Stimulated activated CD8-positive, alpha-beta memory T cell treated with anti-CD3 and anti-CD28 coated beads, Interleukin-15, amount 100 ng/mL, for 48 hours (primary cell): ENCODE measurements at regions not wholly inside any gene's neighbourhood (a gene's known extent, or its start where the extent isn't known, plus 50 kb on each side); places are given as distances from the start of the nearest gene placed in this dataset.

Experiments
- DNase-seq, 2 donors: peaks; one replicate each; pipeline ENCODE4 v3.0.0-alpha.2; 2020; ENCODE audit warnings: low read depth in 2 of 2

DNA sequence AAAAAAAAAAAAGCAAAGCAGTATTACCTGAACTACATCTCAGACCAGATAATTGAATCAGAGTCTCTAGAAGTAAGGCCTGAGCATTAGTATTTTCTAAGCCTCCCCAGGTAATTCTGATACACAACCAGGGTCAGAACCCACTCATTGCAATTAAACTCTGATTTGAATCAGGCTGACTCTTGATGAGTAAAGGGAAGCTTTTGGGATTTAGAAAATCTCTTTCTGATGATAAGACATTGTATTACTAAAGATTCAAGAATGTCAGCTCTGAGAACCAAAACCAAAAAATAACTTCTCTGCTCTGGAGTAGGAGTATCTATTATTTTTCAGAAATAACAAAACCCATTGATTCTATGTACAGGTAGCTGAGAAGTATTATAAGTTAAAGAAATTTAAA, 100.1 kb upstream of the COL21A1 start:
- DNase-seq = no peak

GRCh38 chr6:56346958-56347357, 99.6 kb upstream of the COL21A1 start:
- no peak for DNase-seq

DNA sequence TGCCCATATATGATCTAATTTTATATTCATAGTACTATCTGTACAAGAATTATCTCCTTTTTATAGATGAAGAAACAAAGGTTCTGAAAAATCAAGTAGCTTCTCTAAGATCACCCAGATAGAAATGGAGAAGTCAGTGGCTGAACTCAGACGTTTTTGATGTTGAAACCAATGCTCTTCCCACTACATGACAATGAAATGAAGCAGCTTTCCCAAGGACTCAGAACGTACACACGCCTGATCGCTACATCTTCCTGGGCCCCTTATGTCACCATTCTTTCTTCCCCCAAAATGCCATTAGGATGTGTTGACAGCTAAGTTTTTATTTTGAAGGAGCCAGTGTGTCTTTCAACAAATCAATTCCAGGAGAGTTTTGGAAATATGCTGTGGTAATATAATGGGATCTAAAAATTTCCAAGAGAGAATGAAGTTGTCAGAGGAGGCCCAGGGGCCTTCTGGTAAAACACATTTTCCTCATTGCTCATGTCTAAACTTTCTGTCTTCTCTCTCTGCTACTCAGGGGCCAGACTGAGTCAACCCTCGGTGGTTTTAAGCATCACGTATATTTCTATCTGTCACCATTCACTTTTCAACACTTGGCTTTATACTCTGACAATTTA, 98.1 kb upstream of the COL21A1 start:
- no peak for DNase-seq

- no peak for DNase-seq
These were observed 95.9 kb upstream of the COL21A1 start for GRCh38 chr6:56343295-56343694.

- no peak for DNase-seq
These were observed 92.1 kb upstream of the COL21A1 start for GRCh38 chr6:56339524-56339923.

GRCh38 chr6:56335726-56336125, 88.3 kb upstream of the COL21A1 start:
- DNase-seq = no peak

DNA sequence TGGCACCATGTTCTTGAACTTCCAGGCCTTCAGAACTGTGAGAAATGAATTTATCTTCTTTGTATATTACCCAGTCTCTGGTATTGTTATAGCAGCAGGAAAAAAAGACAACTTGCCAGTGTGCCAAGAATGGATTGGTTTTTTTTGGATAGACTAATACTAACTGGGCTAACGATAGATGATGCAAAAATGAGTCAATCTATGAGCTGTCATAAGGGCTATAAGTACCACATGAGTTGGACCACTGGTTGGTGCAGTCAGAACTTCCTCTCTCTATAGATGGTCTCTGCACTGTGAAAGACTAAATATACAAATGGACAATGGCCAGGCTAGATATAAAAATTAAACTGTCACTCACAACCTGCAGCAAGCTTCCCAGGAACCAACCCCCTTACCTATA, 87.6 kb upstream of the COL21A1 start:
- DNase-seq = no peak

- no peak for DNase-seq
These were observed 82.1 kb upstream of the COL21A1 start for GRCh38 chr6:56329271-56330050.

DNA sequence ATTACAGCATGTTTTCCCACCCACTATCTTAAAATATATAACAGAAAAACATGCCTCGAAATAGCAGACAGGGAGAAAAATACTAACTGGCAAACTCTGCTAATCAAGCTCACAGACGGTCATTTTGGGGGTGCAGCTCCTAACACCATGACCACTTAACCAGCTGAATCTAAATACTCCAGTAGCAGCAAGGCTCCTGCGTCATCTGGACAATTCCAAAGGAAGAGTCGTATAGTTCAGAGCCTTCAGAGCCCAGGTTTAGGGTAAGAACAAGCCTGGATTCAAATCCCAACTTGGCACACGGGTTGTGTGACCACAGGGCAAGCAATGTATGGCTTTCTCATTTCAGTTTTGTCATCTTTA, 81.3 kb upstream of the COL21A1 start:
- DNase-seq = no peak

- DNase-seq = no peak
These were observed 80.8 kb upstream of the COL21A1 start for GRCh38 chr6:56327946-56328727.

- DNase-seq = no peak
These were observed 77.0 kb upstream of the COL21A1 start for GRCh38 chr6:56324396-56324795.

DNA sequence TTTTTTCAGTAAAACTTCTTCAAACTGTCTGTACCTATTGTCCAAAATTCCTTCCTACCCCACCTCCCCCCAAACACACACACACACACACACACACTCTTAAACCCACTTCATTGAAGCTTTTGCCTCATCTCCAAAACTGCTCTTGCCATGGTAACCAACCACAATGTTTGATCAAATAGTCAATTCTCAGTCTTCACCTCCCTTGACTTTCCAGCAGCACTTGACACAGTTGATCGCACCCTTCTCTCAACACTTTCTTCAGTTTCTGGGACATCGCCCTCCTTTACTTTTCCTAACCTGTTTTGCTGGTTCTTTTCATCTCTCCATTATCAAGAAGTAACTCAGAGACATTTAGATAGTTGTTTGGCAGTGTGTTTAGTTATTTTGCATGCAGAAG, 71.5 kb upstream of the COL21A1 start:
- DNase-seq = no peak

- no peak for DNase-seq
These were observed 67.5 kb upstream of the COL21A1 start for GRCh38 chr6:56314683-56315523.

DNA sequence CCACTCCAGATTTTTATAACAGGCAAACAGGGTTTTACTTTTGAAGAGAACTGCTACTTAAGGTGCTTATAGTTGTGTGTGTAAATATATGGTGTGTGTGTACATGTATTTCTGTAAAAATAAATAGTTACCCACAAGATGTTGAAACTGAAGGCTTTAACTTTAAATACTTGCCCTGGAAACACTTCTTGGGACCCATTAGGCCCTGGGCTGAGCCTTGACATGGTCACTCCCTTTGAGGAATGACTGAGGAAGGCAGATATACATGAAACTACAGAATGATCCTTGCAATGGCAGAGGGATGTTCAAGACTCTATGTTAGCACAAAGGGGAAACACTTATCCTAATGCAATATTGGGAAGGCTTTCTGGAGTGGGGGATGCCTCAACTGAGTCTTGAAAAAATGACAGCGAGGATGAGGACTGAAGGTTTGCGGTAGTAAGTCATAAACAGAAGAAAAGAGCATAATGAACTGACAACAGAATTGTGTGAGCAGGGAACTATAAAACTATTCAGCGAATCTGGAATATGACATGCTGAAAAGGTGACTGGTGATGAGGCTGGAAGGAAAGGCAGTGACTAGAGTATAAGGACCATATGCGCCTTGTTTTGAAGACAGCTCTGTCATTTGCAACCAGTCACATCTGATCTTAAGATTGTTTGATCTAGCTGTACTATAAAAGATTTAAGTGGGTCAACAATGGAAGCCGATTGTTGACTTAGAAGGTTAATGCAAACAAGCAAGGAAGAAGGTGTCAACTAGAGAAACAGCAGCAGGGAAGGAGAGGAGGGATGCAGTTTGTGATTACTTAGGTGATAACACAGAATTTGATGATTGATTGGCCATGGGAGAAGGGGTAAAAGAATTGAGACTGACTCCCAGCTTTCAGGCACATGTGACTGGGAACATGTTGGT, 64.4 kb upstream of the COL21A1 start:
- no peak for DNase-seq

DNA sequence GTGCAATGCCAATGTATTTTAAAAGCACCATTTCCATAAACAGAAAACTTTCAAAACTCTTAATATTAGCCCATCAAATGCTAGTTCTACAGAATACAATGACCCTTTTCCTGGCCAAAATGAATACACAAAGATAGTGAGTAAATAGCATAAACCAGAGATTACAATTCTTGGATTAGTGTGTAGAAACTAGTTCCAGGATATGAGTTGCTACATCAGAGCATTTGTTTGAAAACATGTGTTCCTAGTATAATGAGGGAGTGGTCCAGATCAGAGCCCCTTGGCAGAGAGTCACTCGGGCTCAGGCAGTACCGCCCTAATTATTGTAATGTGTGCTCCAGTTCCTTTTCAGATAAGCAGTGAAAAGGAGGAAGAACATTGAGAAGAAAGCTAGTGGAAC, 63.7 kb upstream of the COL21A1 start:
- DNase-seq = no peak

GRCh38 chr6:56310241-56310640, 62.9 kb upstream of the COL21A1 start:
- no peak for DNase-seq

- DNase-seq = no peak
These were observed 52.5 kb upstream of the COL21A1 start for GRCh38 chr6:56299916-56300315.

GRCh38 chr6:56297022-56297989, 49.9 kb upstream of the COL21A1 start:
- DNase-seq = no peak
